Heart left ventricle (tissue), 16 donors: ENCODE measurements at regions not wholly inside any gene's neighbourhood (a gene's known extent, or its start where the extent isn't known, plus 50 kb on each side); places are given as distances from the start of the nearest gene placed in this dataset.
"Not testable (repeated sequence)": the region's sequence is repeated elsewhere in the genome, so short reads cannot be mapped to it uniquely, and the experiment has no call there.

Experiments used
- ATAC-seq, 4 donors: fragments of 200-7000 bp; cut with Tn5 transposase; one replicate each; pipeline ENCODE4 v1.9.1; 2020 to 2022; ENCODE audit warnings: moderate library complexity in 4 of 4, mild to moderate bottlenecking in 3 of 4, moderate number of reproducible peaks in 1 of 4
- DNase-seq, 5 donors: peaks; one replicate each; pipeline ENCODE4 v3.0.0-alpha.2; 2020
- H3K27ac ChIP-seq, 12 donors: fragments of 200-600 bp; sonication (generic) in 4 of 12; one replicate each; pipeline versions ENCODE4 v1.5.0 to v1.8.0; 2016 to 2022; ENCODE audit warnings: mild to moderate bottlenecking in 2 of 12
- H3K27me3 ChIP-seq, 9 donors: fragments of 200-600 bp; sonication (generic) in 2 of 9; one replicate each; pipeline versions ENCODE4 v1.5.1 to v1.8.0; 2016 to 2022; ENCODE audit warnings: mild to moderate bottlenecking in 3 of 9
- H3K36me3 ChIP-seq, 9 donors: fragments of 200-600 bp; sonication (generic) in 2 of 9; one replicate each; pipeline versions ENCODE4 v1.5.0 to v1.8.0; 2018 to 2022; ENCODE audit warnings: mild to moderate bottlenecking in 2 of 9
- H3K4me1 ChIP-seq, 12 donors: fragments of 200-600 bp; sonication (generic) in 4 of 12; one replicate each; pipeline versions ENCODE4 v1.5.0 to v1.8.0; 2016 to 2022; ENCODE audit warnings: mild to moderate bottlenecking in 3 of 12
- H3K4me3 ChIP-seq, 12 donors: fragments of 200-600 bp; sonication (generic) in 4 of 12; one replicate each; pipeline versions ENCODE4 v1.5.0 to v1.8.0; 2017 to 2022; ENCODE audit warnings: mild to moderate bottlenecking in 9 of 12, moderate library complexity in 4 of 12
- H3K9me3 ChIP-seq, 12 donors: fragments of 200-600 bp; sonication (generic) in 4 of 12; one replicate each; pipeline versions ENCODE4 v1.5.0 to v1.8.0; 2016 to 2022; ENCODE audit warnings: mild to moderate bottlenecking in 1 of 12
- POLR2A ChIP-seq, 2 donors: fragments of 450-650 bp; IDR thresholded peaks; one replicate each; pipeline ENCODE4 v1.6.1; 2017; ENCODE audit warnings: antibody characterized with exemption in 2 of 2, mild to moderate bottlenecking in 2 of 2, moderate library complexity in 2 of 2
- WGBS, 4 donors: extraction: QIAGEN DNeasy Blood & Tissue Kit in 2 of 4; methylation state at CpG; one replicate each; pipeline versions ENCODE4 v1.1.5 to v1.1.7; 2013 to 2018; 5-methylcytosine and 5-hydroxymethylcytosine counted together
- intact Hi-C, 10 donors: fragments of 100-400 bp; cut with DNase I; formaldehyde crosslinking; loops; one replicate each; pipeline versions ENCODE4 v1.11.1 to v1.14.2; 2022
- TF ChIP-seq, protein P1 (sequence below), 12 donors: fragments of 200-600 bp; sonication (generic) in 4 of 12; IDR thresholded peaks; one replicate each; pipeline versions ENCODE4 v1.5.0 to v1.8.0; 2018 to 2022; ENCODE audit warnings: antibody characterized with exemption in 12 of 12, mild to moderate bottlenecking in 5 of 12
- donor health status: ischemic (EF 13 %, LVEDD 7.1; RV severe dilation, severe dysfunction).
- donor health status: healthy with polysubstance abuse.
- donor health status: DM: no; HTN: yes; CAD: no.
- donor health status: DM: no; HTN: no; CAD: no.
- donor health status: ischemic (EF 25% LVEDD 6.9; RV normal size, moderate dysfunction).
- donor health status: ischemic (EF 25% LVEDD 5.7; RV mildly dilated, moderate dysfunction).
- donor health status: healthy.
- donor health status: DM: yes; HTN: yes; CAD: no.
- donor health status: ischemic (EF 35%, LVEDD 5.7; RV mildly dilated, moderate dysfunction).
- donor health status: nonischemic (EF 11% LVEDD 7.7; RV severe dilation, severe dysfunction).
- donor health status: DM: yes; HTN: yes; CAD: no.
- donor health status: PGD.
- donor health status: ischemic (EF 29% LVEDD 5.4; RV normal size, mild dysfunction).
- donor health status: nonischemic (EF 23%, LVEDD 6.1; RV moderate dilation, normal function).

DNA sequence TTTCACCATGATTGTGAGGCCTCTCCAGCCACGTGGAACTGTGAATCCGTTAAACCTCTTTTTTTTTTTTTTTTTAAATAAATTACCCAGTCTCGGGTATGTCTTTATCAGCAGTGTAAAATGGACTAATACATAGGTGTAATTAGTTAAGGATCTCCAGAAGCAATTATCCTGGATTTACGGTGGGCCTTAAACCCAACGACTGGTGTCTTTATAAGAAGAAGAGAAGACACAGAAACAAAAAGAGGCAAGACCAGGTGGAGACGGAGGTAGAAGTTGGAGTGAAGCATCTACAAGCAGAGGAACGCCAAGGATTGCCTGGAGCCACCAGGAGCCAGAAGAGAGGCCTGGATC is 114.6 kb upstream of the MAP1LC3B2 start:
- no peak for TF ChIP-seq POLR2A (IDR thresholded peaks at IDR 0.05)
- TF ChIP-seq, protein P1, sequence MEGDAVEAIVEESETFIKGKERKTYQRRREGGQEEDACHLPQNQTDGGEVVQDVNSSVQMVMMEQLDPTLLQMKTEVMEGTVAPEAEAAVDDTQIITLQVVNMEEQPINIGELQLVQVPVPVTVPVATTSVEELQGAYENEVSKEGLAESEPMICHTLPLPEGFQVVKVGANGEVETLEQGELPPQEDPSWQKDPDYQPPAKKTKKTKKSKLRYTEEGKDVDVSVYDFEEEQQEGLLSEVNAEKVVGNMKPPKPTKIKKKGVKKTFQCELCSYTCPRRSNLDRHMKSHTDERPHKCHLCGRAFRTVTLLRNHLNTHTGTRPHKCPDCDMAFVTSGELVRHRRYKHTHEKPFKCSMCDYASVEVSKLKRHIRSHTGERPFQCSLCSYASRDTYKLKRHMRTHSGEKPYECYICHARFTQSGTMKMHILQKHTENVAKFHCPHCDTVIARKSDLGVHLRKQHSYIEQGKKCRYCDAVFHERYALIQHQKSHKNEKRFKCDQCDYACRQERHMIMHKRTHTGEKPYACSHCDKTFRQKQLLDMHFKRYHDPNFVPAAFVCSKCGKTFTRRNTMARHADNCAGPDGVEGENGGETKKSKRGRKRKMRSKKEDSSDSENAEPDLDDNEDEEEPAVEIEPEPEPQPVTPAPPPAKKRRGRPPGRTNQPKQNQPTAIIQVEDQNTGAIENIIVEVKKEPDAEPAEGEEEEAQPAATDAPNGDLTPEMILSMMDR (IDR thresholded peaks at IDR 0.05): no peak
- WGBS, 4 donors: 89 to 95% (median 94%) methylated on average over 7 of the region's 7 CpGs
- peak in 1 of 5 donors; percentile 1 for DNase-seq
- Histone ChIP-seq H3K4me3 (no peak overlapping the region), H3K9me3 (no peaks in the 10 kb centered on the region), H3K27ac (no peak overlapping the region), H3K27me3 (no peaks in the 10 kb centered on the region), H3K4me1 (no peaks in the 10 kb centered on the region), H3K36me3 (no peaks in the 10 kb centered on the region)
- intact Hi-C loops: no loop called here
- no peak for ATAC-seq

DNA sequence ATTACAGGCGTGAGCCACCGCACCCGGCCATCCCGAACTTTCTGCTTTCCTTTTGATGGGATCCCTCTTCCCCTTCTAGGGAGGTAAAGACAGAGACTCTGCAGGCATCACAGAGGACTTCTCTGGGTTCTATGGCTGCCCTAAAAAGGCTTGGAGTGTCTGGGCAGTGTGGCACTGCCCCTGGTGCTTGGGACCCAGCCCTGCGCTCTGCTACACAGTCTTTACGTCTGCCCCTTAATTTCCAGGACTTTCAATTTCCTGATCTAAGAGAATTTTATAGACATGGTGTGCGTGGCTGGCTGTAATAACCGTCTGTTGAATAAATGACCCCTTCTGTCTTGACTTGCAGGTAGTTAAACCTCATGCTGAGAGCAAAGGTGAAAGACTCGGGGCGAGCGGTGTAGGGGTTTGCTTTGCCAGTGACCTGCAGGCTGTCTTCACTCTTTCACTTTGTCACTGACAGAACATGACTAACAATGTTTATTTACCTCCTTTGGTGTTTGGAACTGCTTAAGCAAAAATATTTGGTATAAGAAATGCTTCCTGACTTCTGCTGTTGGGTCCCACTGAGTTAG is 110.9 kb upstream of the MAP1LC3B2 start:
- 94 to 96% (median 96%) methylated on average over 11 of the region's 11 CpGs for WGBS, 4 donors
- H3K4me3 ChIP-seq: no peak overlapping the region
- TF ChIP-seq, protein P1 (IDR thresholded peaks at IDR 0.05): no peak
- no peak for TF ChIP-seq POLR2A (IDR thresholded peaks at IDR 0.05)
- intact Hi-C loops: no loop called here
- H3K9me3 ChIP-seq: no peaks in the 10 kb centered on the region
- no peak overlapping the region for H3K27ac ChIP-seq
- no peaks in the 10 kb centered on the region for H3K4me1 ChIP-seq
- H3K36me3 ChIP-seq: no peaks in the 10 kb centered on the region
- ATAC-seq: no peak
- no peaks in the 10 kb centered on the region for H3K27me3 ChIP-seq
- DNase-seq: no peak

DNA sequence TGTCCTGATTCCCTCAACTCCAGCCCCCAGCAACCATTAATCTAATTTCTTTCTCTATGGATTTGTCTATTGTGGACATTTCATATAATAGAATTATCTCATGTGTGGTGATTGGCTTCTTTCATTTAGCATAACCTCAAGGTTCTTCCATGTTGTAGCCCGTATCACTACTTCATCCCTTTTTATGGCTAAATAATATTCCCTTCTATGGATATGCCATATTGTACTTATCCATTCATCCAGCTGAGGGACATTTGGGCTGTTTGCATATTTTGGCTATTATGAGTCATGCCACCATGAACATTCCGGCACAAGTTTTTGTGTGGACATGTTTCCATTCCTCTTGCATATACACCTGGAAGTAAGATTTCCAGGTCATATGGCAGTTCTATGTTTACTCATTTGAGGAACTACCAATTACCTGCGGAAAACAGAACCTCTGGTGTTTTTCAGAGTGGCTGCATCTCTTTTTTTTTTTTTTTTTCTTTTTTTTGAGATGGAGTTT is 108.7 kb upstream of the MAP1LC3B2 start:
- Histone ChIP-seq H3K4me1 (peaks cover 0 to 12% (median 8%) of the 10 kb centered on the region in 12 donors), H3K27me3 (no peaks in the 10 kb centered on the region), H3K27ac (no peak overlapping the region), H3K9me3 (no peaks in the 10 kb centered on the region), H3K36me3 (no peaks in the 10 kb centered on the region), H3K4me3 (no peak overlapping the region)
- intact Hi-C loops: loop anchor here in 2 of 10 donors (10.0 kb wide), 2 partner anchors 84 to 214 kb away; no protein-coding TSS in a partner anchor
- 95 to 97% (median 97%) methylated on average over 3 of the region's 3 CpGs for whole genome bisulfite sequencing, 4 donors
- ATAC-seq (no peak), DNase-seq (no peak)
- TF ChIP-seq POLR2A (IDR thresholded peaks at IDR 0.05): no peak
- TF ChIP-seq, protein P1 (IDR thresholded peaks at IDR 0.05): no peak

DNA sequence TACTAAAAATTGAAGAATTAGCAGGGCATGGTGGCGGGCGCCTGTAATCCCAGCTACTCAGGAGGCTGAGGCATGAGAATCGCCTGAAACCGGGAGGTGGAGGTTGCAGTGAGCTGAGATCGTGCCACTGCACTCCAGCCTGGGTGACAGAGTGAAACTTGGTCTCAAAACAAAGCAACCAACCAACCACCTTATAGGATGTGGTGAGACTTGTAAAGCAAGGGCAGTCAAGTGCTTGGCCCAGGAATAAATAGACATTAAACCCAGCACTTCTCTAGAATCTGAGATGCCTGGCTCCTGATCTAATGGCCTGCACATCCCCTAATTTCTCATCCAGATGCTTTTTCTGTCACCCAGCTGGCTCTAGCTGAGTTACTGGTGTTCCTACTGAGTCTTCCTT is 106.2 kb upstream of the MAP1LC3B2 start:
- H3K27me3 ChIP-seq, ATAC-seq: not testable (repeated sequence)
- intact Hi-C loops: loop anchor here in 2 of 10 donors (10.0 kb wide), 2 partner anchors 82 to 212 kb away; no protein-coding TSS in a partner anchor

DNA sequence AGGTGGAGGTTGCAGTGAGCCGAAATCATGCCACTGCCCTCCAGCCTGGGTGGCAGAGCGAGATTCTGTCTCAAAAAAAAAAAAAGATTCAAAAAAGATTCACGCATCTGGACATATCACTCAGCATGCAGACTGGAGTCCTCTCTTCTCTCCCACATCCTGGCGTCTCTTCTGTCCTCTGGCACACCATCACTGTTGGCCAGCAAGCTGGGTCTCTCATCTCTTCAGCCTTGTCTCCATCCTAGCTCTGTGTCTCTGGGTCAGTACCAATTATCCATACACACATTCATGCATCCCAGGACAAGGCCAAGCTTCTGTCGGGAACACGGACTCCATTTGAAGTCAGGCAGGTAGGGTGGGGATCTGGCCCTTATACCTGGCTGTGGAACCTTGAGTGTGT is 105.5 kb upstream of the MAP1LC3B2 start:
- DNase-seq (no peak), ATAC-seq (no peak)
- no peak overlapping the region for H3K27ac ChIP-seq
- TF ChIP-seq, protein P1 (IDR thresholded peaks at IDR 0.05): no peak
- no peak for TF ChIP-seq POLR2A (IDR thresholded peaks at IDR 0.05)
- H3K36me3 ChIP-seq: no peaks in the 10 kb centered on the region
- intact Hi-C loops: loop anchor here in 2 of 10 donors (2.0 to 10.0 kb wide), 3 partner anchors 81 to 211 kb away; no protein-coding TSS in a partner anchor
- no peaks in the 10 kb centered on the region for H3K9me3 ChIP-seq
- 93 to 96% (median 93%) methylated on average over 6 of the region's 6 CpGs for WGBS, 4 donors
- H3K4me3 ChIP-seq: no peak overlapping the region
- H3K4me1 ChIP-seq: peaks cover 0 to 24% (median 20%) of the 10 kb centered on the region in 12 donors
- no peaks in the 10 kb centered on the region for H3K27me3 ChIP-seq

More for the DNA sequence above, 106.2 kb upstream of the MAP1LC3B2 start:
- peaks cover 0 to 24% (median 20%) of the 10 kb centered on the region in 12 donors for H3K4me1 ChIP-seq
- 91 to 95% (median 93%) methylated on average over 5 of the region's 5 CpGs for WGBS, 4 donors
- H3K36me3 ChIP-seq, H3K9me3 ChIP-seq, DNase-seq, H3K4me3 ChIP-seq, H3K27ac ChIP-seq: not testable (repeated sequence)
